HEK293 (cell line): ENCODE measurements at regions not wholly inside any gene's neighbourhood (a gene's known extent, or its start where the extent isn't known, plus 50 kb on each side); places are given as distances from the start of the nearest gene placed in this dataset.

Experiments used
- CTCF ChIA-PET: fragments of 350-600 bp; formaldehyde crosslinking; extraction: SDS; loops from one replicate; lab custom pipeline; 2021; ENCODE audit warnings: antibody characterized with exemption; lab: Yijun Ruan, JAX
- POLR2A ChIA-PET: fragments of 300-600 bp; formaldehyde crosslinking; extraction: SDS; loops from one replicate; lab custom pipeline; 2020; ENCODE audit warnings: antibody characterized with exemption, inconsistent platforms; lab: Yijun Ruan, JAX
- H3K27ac ChIP-seq: fragments of 200-500 bp; sonication (Bioruptor generic); 2 replicates; pipeline ENCODE4 v1.5.1; 2014; ENCODE audit warnings: low read depth, low read length, control low read depth, inconsistent platforms; ENCODE audit errors: extremely low read depth
- H3K36me3 ChIP-seq, 2 experiments: fragments of 200-500 bp in 1 of 2; sonication (Bioruptor generic) in 1 of 2; 1 replicate in 1 of 2; 2 replicates in 1 of 2; pipeline ENCODE4 v1.5.1; 2014 to 2017; ENCODE audit warnings: inconsistent platforms in 2 of 2, low read length in 2 of 2; ENCODE audit not compliant: control insufficient read depth in 2 of 2, insufficient read depth in 1 of 2
- H3K4me1 ChIP-seq: fragments of 200-500 bp; sonication (Bioruptor generic); 2 replicates; pipeline ENCODE4 v1.5.1; 2014; ENCODE audit warnings: mild to moderate bottlenecking, low read length, inconsistent platforms; ENCODE audit not compliant: control insufficient read depth, insufficient read depth
- H3K4me3 ChIP-seq: 2 replicates; pipeline ENCODE4 v1.5.1; 2011; ENCODE audit warnings: low read depth, mild to moderate bottlenecking, control low read depth, low read length, moderate library complexity
- H3K9me3 ChIP-seq: fragments of 200-500 bp; sonication (Bioruptor generic); 2 replicates; pipeline ENCODE4 v1.5.1; 2014; ENCODE audit warnings: low read depth, low read length, inconsistent platforms; ENCODE audit not compliant: control insufficient read depth, insufficient read depth
- AEBP2 ChIP-seq: fragments of 450-650 bp; formaldehyde crosslinking; IDR thresholded peaks from 2 replicates; pipeline ENCODE4 v1.5.1; 2016; ENCODE audit warnings: missing biosample characterization, missing genetic modification characterization, borderline replicate concordance
- SETDB1 ChIP-seq: IDR thresholded peaks from one replicate; pipeline ENCODE4 v1.6.1; 2017; ENCODE audit warnings: mild to moderate bottlenecking, low read length, moderate library complexity, mixed read lengths; ENCODE audit not compliant: insufficient read length
- ZBTB26 ChIP-seq: fragments of 450-650 bp; formaldehyde crosslinking; optimal IDR thresholded peaks from 2 replicates; pipeline ENCODE3; 2016; ENCODE audit warnings: missing biosample characterization, mild to moderate bottlenecking, missing genetic modification characterization
- ZNF174 ChIP-seq: fragments of 450-650 bp; formaldehyde crosslinking; IDR thresholded peaks from 2 replicates; pipeline ENCODE4 v1.5.0; 2017; ENCODE audit warnings: missing biosample characterization, mild to moderate bottlenecking, missing genetic modification characterization
- ZNF18 ChIP-seq: fragments of 450-650 bp; formaldehyde crosslinking; IDR thresholded peaks from 2 replicates; pipeline ENCODE4 v1.5.1; 2016; ENCODE audit warnings: missing biosample characterization, missing genetic modification characterization
- ZNF184 ChIP-seq: fragments of 450-650 bp; IDR thresholded peaks from 2 replicates; pipeline ENCODE4 v1.5.1; 2018; ENCODE audit warnings: missing biosample characterization, mild to moderate bottlenecking, missing genetic modification characterization
- ZNF202 ChIP-seq: fragments of 450-650 bp; formaldehyde crosslinking; IDR thresholded peaks from 2 replicates; pipeline ENCODE4 v1.5.1; 2016; ENCODE audit warnings: missing biosample characterization, missing genetic modification characterization, borderline replicate concordance
- ZNF416 ChIP-seq: fragments of 450-650 bp; formaldehyde crosslinking; IDR thresholded peaks from 2 replicates; pipeline ENCODE4 v1.5.1; 2016; ENCODE audit warnings: missing biosample characterization, missing genetic modification characterization
- ZNF501 ChIP-seq: fragments of 450-650 bp; formaldehyde crosslinking; IDR thresholded peaks from 2 replicates; pipeline ENCODE4 v1.5.1; 2016; ENCODE audit warnings: missing biosample characterization, missing genetic modification characterization
- ZNF544 ChIP-seq: fragments of 450-650 bp; formaldehyde crosslinking; IDR thresholded peaks from 2 replicates; pipeline ENCODE4 v1.5.0; 2017; ENCODE audit warnings: missing biosample characterization, missing genetic modification characterization
- ZNF660 ChIP-seq: fragments of 450-650 bp; IDR thresholded peaks from 2 replicates; pipeline ENCODE4 v1.5.1; 2018; ENCODE audit warnings: missing biosample characterization, mild to moderate bottlenecking, missing genetic modification characterization
- ZNF692 ChIP-seq: fragments of 450-650 bp; formaldehyde crosslinking; IDR thresholded peaks from 2 replicates; pipeline ENCODE4 v1.5.1; 2016; ENCODE audit warnings: missing biosample characterization, missing genetic modification characterization
- ZNF776 ChIP-seq: fragments of 450-650 bp; formaldehyde crosslinking; IDR thresholded peaks from 2 replicates; pipeline ENCODE4 v1.5.0; 2017; ENCODE audit warnings: missing biosample characterization, missing genetic modification characterization, borderline replicate concordance
- TF ChIP-seq, protein P1 (sequence below): fragments of 450-650 bp; formaldehyde crosslinking; IDR thresholded peaks from 2 replicates; pipeline ENCODE4 v1.5.1; 2016; ENCODE audit warnings: missing biosample characterization, missing genetic modification characterization
- TF ChIP-seq, protein P2 (sequence below): fragments of 450-650 bp; IDR thresholded peaks from 2 replicates; pipeline ENCODE4 v1.5.1; 2018; ENCODE audit warnings: missing biosample characterization, mild to moderate bottlenecking, missing genetic modification characterization

DNA sequence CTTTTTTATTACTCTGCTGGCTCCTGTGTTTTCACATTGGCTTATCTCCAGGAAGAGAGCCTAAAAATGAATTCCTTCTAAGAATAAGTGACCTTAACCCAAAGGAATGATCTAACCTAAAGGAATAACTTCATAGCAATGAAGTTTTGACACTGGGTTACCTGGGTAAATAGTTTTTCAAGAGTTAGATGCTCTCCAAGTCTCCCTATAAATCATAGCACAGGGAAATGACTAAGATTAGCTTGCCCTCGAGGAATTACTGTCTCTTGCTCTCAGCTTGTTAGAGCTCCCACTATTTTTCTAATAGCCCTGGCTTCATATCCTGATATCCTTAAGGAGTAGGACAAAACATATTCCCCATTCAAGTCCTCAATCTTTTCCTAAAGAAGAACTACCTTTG is 66.3 kb downstream of the SPRY2 start (continued):
- TF ChIP-seq, protein P1, sequence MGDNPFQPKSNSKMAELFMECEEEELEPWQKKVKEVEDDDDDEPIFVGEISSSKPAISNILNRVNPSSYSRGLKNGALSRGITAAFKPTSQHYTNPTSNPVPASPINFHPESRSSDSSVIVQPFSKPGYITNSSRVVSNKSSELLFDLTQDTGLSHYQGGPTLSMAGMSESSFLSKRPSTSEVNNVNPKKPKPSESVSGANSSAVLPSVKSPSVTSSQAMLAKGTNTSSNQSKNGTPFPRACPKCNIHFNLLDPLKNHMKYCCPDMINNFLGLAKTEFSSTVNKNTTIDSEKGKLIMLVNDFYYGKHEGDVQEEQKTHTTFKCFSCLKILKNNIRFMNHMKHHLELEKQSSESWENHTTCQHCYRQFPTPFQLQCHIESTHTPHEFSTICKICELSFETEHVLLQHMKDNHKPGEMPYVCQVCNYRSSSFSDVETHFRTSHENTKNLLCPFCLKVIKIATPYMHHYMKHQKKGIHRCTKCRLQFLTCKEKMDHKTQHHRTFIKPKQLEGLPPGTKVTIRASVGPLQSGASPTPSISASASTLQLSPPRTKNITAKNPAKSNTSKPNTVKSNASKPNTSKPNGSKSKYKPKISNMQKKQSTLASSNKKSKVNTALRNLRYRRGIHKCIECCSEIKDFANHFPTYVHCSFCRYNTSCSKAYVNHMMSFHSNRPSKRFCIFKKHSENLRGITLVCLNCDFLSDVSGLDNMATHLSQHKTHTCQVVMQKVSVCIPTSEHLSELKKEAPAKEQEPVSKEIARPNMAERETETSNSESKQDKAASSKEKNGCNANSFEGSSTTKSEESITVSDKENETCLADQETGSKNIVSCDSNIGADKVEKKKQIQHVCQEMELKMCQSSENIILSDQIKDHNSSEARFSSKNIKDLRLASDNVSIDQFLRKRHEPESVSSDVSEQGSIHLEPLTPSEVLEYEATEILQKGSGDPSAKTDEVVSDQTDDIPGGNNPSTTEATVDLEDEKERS = no peak

DNA sequence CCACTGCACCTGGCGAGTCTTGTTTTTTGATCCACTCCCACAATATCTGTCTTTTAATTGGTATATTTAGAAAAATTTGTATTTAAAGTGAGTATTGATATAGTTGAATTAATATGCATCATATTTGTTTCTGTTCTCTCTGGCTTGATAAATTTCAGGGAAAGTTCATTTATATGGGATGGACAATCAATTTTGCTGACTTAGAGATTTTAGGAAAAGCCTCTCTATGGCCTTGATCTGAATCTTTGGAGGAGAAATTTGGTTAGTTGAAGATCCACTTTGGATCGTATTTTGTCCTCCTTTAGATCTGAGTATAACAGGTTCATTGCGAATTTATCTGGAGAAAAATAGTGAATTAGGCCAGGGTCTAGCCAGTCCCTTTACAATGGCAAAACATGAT is 67.2 kb downstream of the SPRY2 start:
- Histone ChIP-seq H3K27ac (no peak overlapping the region), H3K36me3 (no peaks in the 10 kb centered on the region), H3K4me1 (no peaks in the 10 kb centered on the region; the same call in 1 of the 2 replicates), H3K9me3 (no peaks in the 10 kb centered on the region), H3K4me3 (no peak overlapping the region)
- POLR2A ChIA-PET = no interaction called here
- TF ChIP-seq ZNF416 (tag by site-specific recombination) (no peak), ZNF202 (tag by site-specific recombination) (no peak), ZNF660 (tag by site-specific recombination) (no peak), SETDB1 (no peak), ZNF544 (no peak), ZNF174 (tag by site-specific recombination) (no peak), ZNF18 (tag by site-specific recombination) (no peak), ZBTB26 (tag by site-specific recombination) (no peak), ZNF692 (tag by site-specific recombination) (no peak), ZNF184 (tag by site-specific recombination) (no peak), ZNF776 (tag by site-specific recombination) (no peak), ZNF501 (tag by site-specific recombination) (no peak), AEBP2 (tag by site-specific recombination) (no peak)
- TF ChIP-seq, protein P2, sequence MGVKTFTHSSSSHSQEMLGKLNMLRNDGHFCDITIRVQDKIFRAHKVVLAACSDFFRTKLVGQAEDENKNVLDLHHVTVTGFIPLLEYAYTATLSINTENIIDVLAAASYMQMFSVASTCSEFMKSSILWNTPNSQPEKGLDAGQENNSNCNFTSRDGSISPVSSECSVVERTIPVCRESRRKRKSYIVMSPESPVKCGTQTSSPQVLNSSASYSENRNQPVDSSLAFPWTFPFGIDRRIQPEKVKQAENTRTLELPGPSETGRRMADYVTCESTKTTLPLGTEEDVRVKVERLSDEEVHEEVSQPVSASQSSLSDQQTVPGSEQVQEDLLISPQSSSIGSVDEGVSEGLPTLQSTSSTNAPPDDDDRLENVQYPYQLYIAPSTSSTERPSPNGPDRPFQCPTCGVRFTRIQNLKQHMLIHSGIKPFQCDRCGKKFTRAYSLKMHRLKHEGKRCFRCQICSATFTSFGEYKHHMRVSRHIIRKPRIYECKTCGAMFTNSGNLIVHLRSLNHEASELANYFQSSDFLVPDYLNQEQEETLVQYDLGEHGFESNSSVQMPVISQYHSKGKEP = no peak
- CTCF ChIA-PET = no interaction called here
